ENCODE measurements at regions not wholly inside any gene's neighbourhood (a gene's known extent, or its start where the extent isn't known, plus 50 kb on each side); places are given as distances from the start of the nearest gene placed in this dataset.

DNA sequence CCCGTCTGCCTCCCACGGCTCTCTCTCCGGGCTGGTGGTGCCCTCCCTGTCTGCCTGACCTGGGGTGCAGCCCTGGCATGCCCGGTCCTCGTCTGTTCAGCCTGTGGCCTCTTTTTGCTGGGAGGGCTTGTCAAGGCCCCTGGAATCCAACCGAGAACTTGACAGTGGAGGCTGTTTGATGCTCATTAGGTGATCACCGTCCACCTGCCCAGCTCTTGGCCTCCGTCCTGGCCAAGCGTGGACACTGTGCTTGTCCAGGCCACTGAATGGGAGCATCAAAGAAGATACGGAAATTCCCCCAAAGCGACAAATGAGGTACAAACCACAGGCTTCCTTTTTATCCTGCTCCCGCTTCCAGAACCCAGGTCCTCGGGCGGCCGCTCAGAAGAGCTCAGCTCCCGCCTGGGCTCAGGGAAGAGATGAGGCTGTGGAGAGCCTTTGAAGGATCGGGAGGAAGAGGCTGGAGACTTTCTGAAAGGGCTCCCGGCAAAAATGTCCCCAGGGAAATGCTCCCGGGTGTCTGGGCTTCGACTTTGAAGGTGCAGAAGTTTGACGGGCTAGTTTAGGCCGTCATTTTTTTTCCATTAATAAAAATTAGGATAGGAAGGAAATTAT, 1273.9 kb downstream of the BRD1 start:
- H3K9me3 ChIP-seq = no peaks in the 10 kb centered on the region
- DNase-seq = peak in 1 of 4 donors; percentile 37

DNA sequence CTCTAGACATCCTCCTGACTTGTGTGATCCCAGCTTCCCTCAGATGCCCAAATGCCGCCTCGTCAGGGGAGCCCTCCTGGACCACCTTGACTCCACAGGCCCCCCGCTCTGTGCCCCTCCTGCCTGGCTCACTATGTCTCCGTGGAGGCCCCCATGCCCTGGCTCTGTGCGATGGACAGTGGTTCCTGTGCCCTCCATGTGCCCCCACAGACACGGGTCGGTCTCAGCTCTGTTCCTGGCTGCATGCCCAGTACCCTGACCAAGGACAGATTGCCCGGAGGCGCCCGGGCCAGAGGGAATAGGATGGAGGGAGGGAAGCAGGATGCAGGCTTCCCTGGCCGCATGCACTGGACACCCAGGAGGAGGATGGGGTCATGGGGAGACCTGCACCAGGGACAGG, 1274.6 kb downstream of the BRD1 start:
- H3K4me3 ChIP-seq = no peak overlapping the region
- TF ChIP-seq CTCF (IDR thresholded peaks at IDR 0.05) = no peak
- intact Hi-C loops (cut with DNase I) = no loop called here
- no peaks in the 10 kb centered on the region for H3K4me1 ChIP-seq
- peaks cover 0 to 17% of the 10 kb centered on the region in 2 donors for H3K27me3 ChIP-seq
- ATAC-seq (no peak), DNase-seq (peak in 1 of 4 donors; percentile 71)
- no peaks in the 10 kb centered on the region for H3K36me3 ChIP-seq
- H3K27ac ChIP-seq = no peak overlapping the region
- H3K9me3 ChIP-seq = no peaks in the 10 kb centered on the region

More for the DNA sequence above, 1273.9 kb downstream of the BRD1 start:
- intact Hi-C loops (cut with DNase I) = no loop called here
- Histone ChIP-seq H3K4me3 (no peak overlapping the region), H3K36me3 (no peaks in the 10 kb centered on the region), H3K4me1 (no peaks in the 10 kb centered on the region), H3K27me3 (peaks cover 0 to 17% of the 10 kb centered on the region in 2 donors), H3K27ac (no peak overlapping the region)
- ATAC-seq = no peak
- TF ChIP-seq CTCF (IDR thresholded peaks at IDR 0.05) = no peak

DNA sequence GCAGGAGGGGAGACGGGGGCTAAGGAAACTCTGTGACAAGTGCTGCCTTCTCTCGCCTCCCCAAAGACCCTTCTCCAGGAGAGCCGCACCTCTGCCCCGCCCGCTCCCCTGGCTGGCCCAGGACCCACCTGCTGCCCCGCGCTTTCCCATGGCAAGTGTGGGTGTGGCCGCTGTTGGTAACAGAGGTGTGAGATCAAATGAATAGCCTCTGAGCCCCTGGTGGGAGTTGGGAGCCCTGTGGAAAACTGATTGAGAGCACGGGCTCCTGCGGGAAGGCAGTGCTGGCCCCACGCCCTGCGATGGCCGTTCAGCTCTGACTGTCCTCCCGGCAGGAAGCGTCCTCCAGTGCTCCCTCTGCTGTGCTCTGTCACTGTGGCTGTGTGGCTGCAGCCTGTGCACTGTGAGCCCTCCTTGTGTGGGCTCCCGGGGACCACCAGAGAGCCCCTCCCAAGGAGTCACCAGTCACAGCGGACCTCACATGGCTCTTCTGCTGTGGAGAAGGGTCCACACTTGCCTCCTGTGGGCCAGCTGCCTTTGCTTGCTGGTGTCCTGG, 1275.9 kb downstream of the BRD1 start:
- no peak for TF ChIP-seq CTCF (IDR thresholded peaks at IDR 0.05)
- intact Hi-C loops (cut with DNase I) = no loop called here

DNA sequence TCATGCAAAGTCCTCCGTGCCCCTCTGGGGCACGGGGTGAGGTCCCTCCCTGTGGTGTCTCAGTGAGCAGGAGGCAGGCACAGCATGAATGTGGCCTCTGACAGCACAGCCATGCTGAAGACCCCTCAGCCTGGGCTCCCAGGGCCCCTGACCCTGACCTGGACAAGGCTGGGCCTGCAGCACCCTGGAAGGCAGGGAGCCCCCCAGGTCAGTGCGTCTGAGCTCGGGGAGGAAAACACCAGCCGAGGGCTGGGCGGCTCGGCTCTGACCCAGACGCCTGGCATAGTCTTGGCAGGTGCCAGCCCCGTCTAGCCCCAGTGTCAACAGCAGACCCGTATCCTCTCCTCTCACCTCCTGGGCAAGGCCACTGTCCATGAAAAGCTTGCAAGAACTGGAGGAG, 1276.6 kb downstream of the BRD1 start:
- no peaks in the 10 kb centered on the region for H3K9me3 ChIP-seq
- H3K27ac ChIP-seq = no peak overlapping the region
- H3K36me3 ChIP-seq = no peaks in the 10 kb centered on the region
- no peak for TF ChIP-seq CTCF (IDR thresholded peaks at IDR 0.05)
- DNase-seq (peak in 1 of 4 donors; percentile 50), ATAC-seq (no peak)
- intact Hi-C loops (cut with DNase I) = no loop called here
- no peak overlapping the region for H3K4me3 ChIP-seq
- H3K27me3 ChIP-seq = peaks cover 0 to 17% of the 10 kb centered on the region in 2 donors
- H3K4me1 ChIP-seq = no peaks in the 10 kb centered on the region

More for the DNA sequence above, 1275.9 kb downstream of the BRD1 start:
- DNase-seq (peak in 1 of 4 donors; percentile 51), ATAC-seq (no peak)
- H3K9me3 ChIP-seq = no peaks in the 10 kb centered on the region
- H3K27ac ChIP-seq = no peak overlapping the region
- no peak overlapping the region for H3K4me3 ChIP-seq
- H3K36me3 ChIP-seq = no peaks in the 10 kb centered on the region
- H3K4me1 ChIP-seq = no peaks in the 10 kb centered on the region
- H3K27me3 ChIP-seq = peaks cover 0 to 17% of the 10 kb centered on the region in 2 donors

DNA sequence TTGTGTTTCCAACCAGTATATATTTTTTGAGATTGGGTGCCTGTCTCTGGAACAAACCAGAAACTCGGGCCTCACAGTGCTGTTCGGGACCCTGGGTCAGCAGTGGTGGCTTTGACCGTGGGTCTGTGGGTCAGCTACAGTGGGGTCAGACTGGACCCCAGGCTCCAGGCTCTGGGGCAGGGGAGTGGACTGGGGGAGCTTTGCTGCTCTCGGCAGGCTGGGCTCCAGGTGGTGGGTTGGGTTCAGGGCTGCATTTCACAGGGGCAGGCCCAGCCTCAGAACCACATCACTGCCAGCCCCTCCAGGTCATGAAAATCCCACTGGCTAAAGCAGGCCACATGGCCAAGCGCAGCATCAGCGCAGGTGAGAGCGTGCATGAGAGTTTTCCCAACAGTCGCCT, 1279.3 kb downstream of the BRD1 start:
- intact Hi-C loops (cut with DNase I) = no loop called here
- Histone ChIP-seq H3K4me3 (no peak overlapping the region), H3K9me3 (no peaks in the 10 kb centered on the region), H3K4me1 (no peaks in the 10 kb centered on the region), H3K36me3 (no peaks in the 10 kb centered on the region), H3K27ac (no peak overlapping the region), H3K27me3 (peaks cover 0 to 15% of the 10 kb centered on the region in 2 donors)
- TF ChIP-seq CTCF (IDR thresholded peaks at IDR 0.05) = no peak
- ATAC-seq (no peak), DNase-seq (peak in 1 of 4 donors; percentile 67)

All from left lung (tissue), 4 donors.